Choroid plexus epithelial cell (primary cell): ENCODE measurements at regions not wholly inside any gene's neighbourhood (a gene's known extent, or its start where the extent isn't known, plus 50 kb on each side); places are given as distances from the start of the nearest gene placed in this dataset.

Experiments used
- DNase-seq: peaks from one replicate; pipeline ENCODE4 v3.0.0-alpha.2; 2010; ENCODE audit warnings: low read depth
- H3K4me3 ChIP-seq: 2 replicates; pipeline ENCODE4 v1.5.1; 2011; ENCODE audit warnings: low read depth, mild to moderate bottlenecking, control low read depth, low read length, moderate library complexity
- TF ChIP-seq, protein P1 (sequence below): conservative IDR thresholded peaks from 2 replicates; pipeline ENCODE4 v1.5.1; 2011; ENCODE audit warnings: low read depth, mild to moderate bottlenecking, control low read depth, inconsistent platforms, low read length, moderate library complexity

GRCh38 chr7:42511027-42511426 lies 274.0 kb upstream of the GLI3 start:
- no peak overlapping the region for H3K4me3 ChIP-seq
- TF ChIP-seq, protein P1, sequence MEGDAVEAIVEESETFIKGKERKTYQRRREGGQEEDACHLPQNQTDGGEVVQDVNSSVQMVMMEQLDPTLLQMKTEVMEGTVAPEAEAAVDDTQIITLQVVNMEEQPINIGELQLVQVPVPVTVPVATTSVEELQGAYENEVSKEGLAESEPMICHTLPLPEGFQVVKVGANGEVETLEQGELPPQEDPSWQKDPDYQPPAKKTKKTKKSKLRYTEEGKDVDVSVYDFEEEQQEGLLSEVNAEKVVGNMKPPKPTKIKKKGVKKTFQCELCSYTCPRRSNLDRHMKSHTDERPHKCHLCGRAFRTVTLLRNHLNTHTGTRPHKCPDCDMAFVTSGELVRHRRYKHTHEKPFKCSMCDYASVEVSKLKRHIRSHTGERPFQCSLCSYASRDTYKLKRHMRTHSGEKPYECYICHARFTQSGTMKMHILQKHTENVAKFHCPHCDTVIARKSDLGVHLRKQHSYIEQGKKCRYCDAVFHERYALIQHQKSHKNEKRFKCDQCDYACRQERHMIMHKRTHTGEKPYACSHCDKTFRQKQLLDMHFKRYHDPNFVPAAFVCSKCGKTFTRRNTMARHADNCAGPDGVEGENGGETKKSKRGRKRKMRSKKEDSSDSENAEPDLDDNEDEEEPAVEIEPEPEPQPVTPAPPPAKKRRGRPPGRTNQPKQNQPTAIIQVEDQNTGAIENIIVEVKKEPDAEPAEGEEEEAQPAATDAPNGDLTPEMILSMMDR: no peak
- DNase-seq: peak; percentile 16

GRCh38 chr7:42506097-42506496 lies 269.1 kb upstream of the GLI3 start:
- no peak overlapping the region for H3K4me3 ChIP-seq
- TF ChIP-seq, protein P1: no peak
- DNase-seq: no peak

GRCh38 chr7:42502022-42502421 lies 265.0 kb upstream of the GLI3 start:
- TF ChIP-seq, protein P1: no peak
- peak; percentile 21 for DNase-seq
- H3K4me3 ChIP-seq: no peak overlapping the region

GRCh38 chr7:42495256-42495655 lies 258.2 kb upstream of the GLI3 start:
- TF ChIP-seq, protein P1: no peak
- peak; percentile 18 for DNase-seq
- H3K4me3 ChIP-seq: no peak overlapping the region

- TF ChIP-seq, protein P1: no peak
- peak; percentile 8 for DNase-seq
- no peak overlapping the region for H3K4me3 ChIP-seq
Measured at GRCh38 chr7:42494736-42495135, 257.7 kb upstream of the GLI3 start.

DNA sequence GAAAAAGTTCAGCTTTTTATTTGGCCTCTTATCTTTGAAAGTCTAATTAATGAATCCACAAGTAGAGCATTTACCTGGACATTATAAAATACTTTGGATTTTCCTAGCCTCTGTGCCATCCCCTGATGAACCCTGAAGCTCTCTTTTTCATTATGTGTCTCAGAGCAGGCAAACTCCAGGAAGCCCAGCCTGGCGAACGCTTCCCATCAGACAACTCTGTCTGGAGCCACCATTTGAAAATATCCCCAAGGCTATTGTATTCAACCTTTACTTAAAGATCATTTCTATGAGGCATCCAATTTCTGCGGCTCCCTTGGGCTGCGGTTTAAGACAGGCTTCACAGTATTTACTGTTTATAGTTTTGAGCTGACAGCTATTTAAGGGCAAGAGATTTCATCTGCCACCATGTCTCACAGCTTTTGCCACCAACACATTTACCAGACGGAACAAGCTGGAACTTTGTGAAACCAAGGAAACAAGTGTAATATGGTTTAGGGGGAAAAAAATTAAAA lies 257.2 kb upstream of the GLI3 start:
- H3K4me3 ChIP-seq: no peak overlapping the region
- TF ChIP-seq, protein P1: no peak

GRCh38 chr7:42493436-42494198 lies 256.6 kb upstream of the GLI3 start:
- peak; percentile 93 for DNase-seq
- TF ChIP-seq, protein P1: no peak
- peak overlapping the region; percentile 49 for H3K4me3 ChIP-seq

More for the DNA sequence above, 257.2 kb upstream of the GLI3 start:
- peak; percentile 4 for DNase-seq
